ENCODE measurements at regions not wholly inside any gene's neighbourhood (a gene's known extent, or its start where the extent isn't known, plus 50 kb on each side); places are given as distances from the start of the nearest gene placed in this dataset.

GRCh38 chr13:78254113-78254512 is 335.5 kb upstream of the EDNRB start:
- Histone ChIP-seq H4K8ac (ENCODE audit: low read depth, low read length) (no peak overlapping the region), H3K79me1 (ENCODE audit: low read length) (no peaks in the 10 kb centered on the region), H4K91ac (ENCODE audit: low read depth, low read length) (no peak overlapping the region), H3K79me2 (ENCODE audit: control insufficient read depth, insufficient read depth, low read length, poor library complexity) (no peaks in the 10 kb centered on the region), H3K4me1 (ENCODE audit: control insufficient read depth in 1 of 2, insufficient read depth in 2 of 2, low read length in 2 of 2) (no peaks in the 10 kb centered on the region), H3K23ac (ENCODE audit: low read length) (no peak overlapping the region), H3K27me3 (ENCODE audit: insufficient read depth, low read length) (no peaks in the 10 kb centered on the region), H3K18ac (ENCODE audit: low read length) (no peak overlapping the region), H4K12ac (ENCODE audit: low read depth, low read length) (no peak overlapping the region), H3K4me3 (ENCODE audit: low read depth, low read length) (no peak overlapping the region), H2AK5ac (ENCODE audit: low read length) (no peak overlapping the region), H2AFZ (ENCODE audit: insufficient read depth, low read length, poor library complexity) (no peak overlapping the region), H3K36me3 (ENCODE audit: control insufficient read depth in 1 of 2, insufficient read depth in 2 of 2, low read length in 2 of 2) (no peaks in the 10 kb centered on the region), H2BK12ac (ENCODE audit: low read length) (no peak overlapping the region), H3K4ac (ENCODE audit: low read depth, low read length) (no peak overlapping the region), H3K27ac (ENCODE audit: low read depth, low read length) (no peak overlapping the region), H2BK120ac (ENCODE audit: insufficient read depth, low read length, poor library complexity) (no peak overlapping the region), H2BK5ac (ENCODE audit: low read depth, low read length, poor library complexity) (no peak overlapping the region), H3K9ac (ENCODE audit: low read length) (no peak overlapping the region), H3K4me2 (ENCODE audit: low read length) (no peak overlapping the region), H3K14ac (ENCODE audit: low read length) (no peak overlapping the region), H3K9me3 (ENCODE audit: insufficient read depth, low read depth, low read length) (no peaks in the 10 kb centered on the region)
- WGBS (ENCODE audit: extremely low coverage, insufficient coverage, insufficient read length), result no CpG with 5 or more reads among the region's 3 CpGs
- no peak for DNase-seq

GRCh38 chr13:78247362-78247761 is 328.7 kb upstream of the EDNRB start:
- H4K8ac ChIP-seq (ENCODE audit: low read depth, low read length), result no peak overlapping the region
- H3K36me3 ChIP-seq (ENCODE audit: control insufficient read depth in 1 of 2, insufficient read depth in 2 of 2, low read length in 2 of 2), result no peaks in the 10 kb centered on the region

GRCh38 chr13:78241278-78241919 is 322.8 kb upstream of the EDNRB start:
- Histone ChIP-seq H3K23ac (ENCODE audit: low read length) (no peak overlapping the region), H3K4me1 (ENCODE audit: control insufficient read depth in 1 of 2, insufficient read depth in 2 of 2, low read length in 2 of 2) (no peaks in the 10 kb centered on the region), H3K14ac (ENCODE audit: low read length) (no peak overlapping the region), H3K4ac (ENCODE audit: low read depth, low read length) (no peak overlapping the region), H2AFZ (ENCODE audit: insufficient read depth, low read length, poor library complexity) (no peak overlapping the region), H3K36me3 (ENCODE audit: control insufficient read depth in 1 of 2, insufficient read depth in 2 of 2, low read length in 2 of 2) (no peaks in the 10 kb centered on the region), H4K91ac (ENCODE audit: low read depth, low read length) (no peak overlapping the region), H3K27ac (ENCODE audit: low read depth, low read length) (no peak overlapping the region), H4K12ac (ENCODE audit: low read depth, low read length) (no peak overlapping the region), H3K27me3 (ENCODE audit: insufficient read depth, low read length) (no peaks in the 10 kb centered on the region), H2BK120ac (ENCODE audit: insufficient read depth, low read length, poor library complexity) (no peak overlapping the region), H2BK12ac (ENCODE audit: low read length) (no peak overlapping the region), H3K9ac (ENCODE audit: low read length) (no peak overlapping the region), H3K9me3 (ENCODE audit: insufficient read depth, low read depth, low read length) (no peaks in the 10 kb centered on the region), H4K8ac (ENCODE audit: low read depth, low read length) (no peak overlapping the region), H3K4me3 (ENCODE audit: low read depth, low read length) (no peak overlapping the region), H3K79me1 (ENCODE audit: low read length) (no peaks in the 10 kb centered on the region), H3K18ac (ENCODE audit: low read length) (no peak overlapping the region), H3K4me2 (ENCODE audit: low read length) (no peak overlapping the region), H3K79me2 (ENCODE audit: control insufficient read depth, insufficient read depth, low read length, poor library complexity) (no peaks in the 10 kb centered on the region), H2AK5ac (ENCODE audit: low read length) (no peak overlapping the region), H2BK5ac (ENCODE audit: low read depth, low read length, poor library complexity) (no peak overlapping the region)
- no CpG with 5 or more reads among the region's 4 CpGs for WGBS (ENCODE audit: extremely low coverage, insufficient coverage, insufficient read length)
- DNase-seq, result peak; percentile 16 to 59

More at GRCh38 chr13:78247362-78247761, 328.7 kb upstream of the EDNRB start:
- Histone ChIP-seq H3K27me3 (ENCODE audit: insufficient read depth, low read length) (no peaks in the 10 kb centered on the region), H3K4me3 (ENCODE audit: low read depth, low read length) (no peak overlapping the region), H3K4me2 (ENCODE audit: low read length) (no peak overlapping the region), H4K12ac (ENCODE audit: low read depth, low read length) (no peak overlapping the region), H4K91ac (ENCODE audit: low read depth, low read length) (no peak overlapping the region), H2BK12ac (ENCODE audit: low read length) (no peak overlapping the region), H2BK120ac (ENCODE audit: insufficient read depth, low read length, poor library complexity) (no peak overlapping the region), H3K4ac (ENCODE audit: low read depth, low read length) (no peak overlapping the region), H2AK5ac (ENCODE audit: low read length) (no peak overlapping the region), H3K79me2 (ENCODE audit: control insufficient read depth, insufficient read depth, low read length, poor library complexity) (no peaks in the 10 kb centered on the region), H3K79me1 (ENCODE audit: low read length) (no peaks in the 10 kb centered on the region), H3K9ac (ENCODE audit: low read length) (no peak overlapping the region), H3K23ac (ENCODE audit: low read length) (no peak overlapping the region), H3K9me3 (ENCODE audit: insufficient read depth, low read depth, low read length) (no peaks in the 10 kb centered on the region), H2BK5ac (ENCODE audit: low read depth, low read length, poor library complexity) (no peak overlapping the region), H3K4me1 (ENCODE audit: control insufficient read depth in 1 of 2, insufficient read depth in 2 of 2, low read length in 2 of 2) (no peaks in the 10 kb centered on the region), H2AFZ (ENCODE audit: insufficient read depth, low read length, poor library complexity) (no peak overlapping the region), H3K18ac (ENCODE audit: low read length) (no peak overlapping the region), H3K27ac (ENCODE audit: low read depth, low read length) (no peak overlapping the region), H3K14ac (ENCODE audit: low read length) (no peak overlapping the region)
- DNase-seq, result no peak

GRCh38 chr13:78239714-78240113 is 321.1 kb upstream of the EDNRB start:
- Histone ChIP-seq H3K36me3 (ENCODE audit: control insufficient read depth in 1 of 2, insufficient read depth in 2 of 2, low read length in 2 of 2) (no peaks in the 10 kb centered on the region), H4K91ac (ENCODE audit: low read depth, low read length) (no peak overlapping the region), H3K18ac (ENCODE audit: low read length) (no peak overlapping the region), H2BK5ac (ENCODE audit: low read depth, low read length, poor library complexity) (no peak overlapping the region), H2BK12ac (ENCODE audit: low read length) (no peak overlapping the region), H3K4me1 (ENCODE audit: control insufficient read depth in 1 of 2, insufficient read depth in 2 of 2, low read length in 2 of 2) (no peaks in the 10 kb centered on the region), H3K4ac (ENCODE audit: low read depth, low read length) (no peak overlapping the region), H4K8ac (ENCODE audit: low read depth, low read length) (no peak overlapping the region), H3K14ac (ENCODE audit: low read length) (no peak overlapping the region), H3K79me2 (ENCODE audit: control insufficient read depth, insufficient read depth, low read length, poor library complexity) (no peaks in the 10 kb centered on the region), H3K4me3 (ENCODE audit: low read depth, low read length) (no peak overlapping the region), H3K4me2 (ENCODE audit: low read length) (no peak overlapping the region), H4K12ac (ENCODE audit: low read depth, low read length) (no peak overlapping the region), H3K27me3 (ENCODE audit: insufficient read depth, low read length) (no peaks in the 10 kb centered on the region), H3K79me1 (ENCODE audit: low read length) (no peaks in the 10 kb centered on the region), H3K27ac (ENCODE audit: low read depth, low read length) (no peak overlapping the region), H2AFZ (ENCODE audit: insufficient read depth, low read length, poor library complexity) (no peak overlapping the region), H2AK5ac (ENCODE audit: low read length) (no peak overlapping the region), H2BK120ac (ENCODE audit: insufficient read depth, low read length, poor library complexity) (no peak overlapping the region), H3K9me3 (ENCODE audit: insufficient read depth, low read depth, low read length) (no peaks in the 10 kb centered on the region), H3K23ac (ENCODE audit: low read length) (no peak overlapping the region), H3K9ac (ENCODE audit: low read length) (no peak overlapping the region)
- DNase-seq, result no peak
- WGBS (ENCODE audit: extremely low coverage, insufficient coverage, insufficient read length), result no CpG with 5 or more reads among the region's 2 CpGs

Data from trophoblast cell (in vitro differentiated cells and primary cell).